H9 (cell line): ENCODE measurements at regions not wholly inside any gene's neighbourhood (a gene's known extent, or its start where the extent isn't known, plus 50 kb on each side); places are given as distances from the start of the nearest gene placed in this dataset.

Experiments used
- DNase-seq: peaks from one replicate; pipeline ENCODE4 v3.0.0-alpha.2; 2017
- H2AFZ ChIP-seq: one replicate; pipeline ENCODE4 v1.6.1; 2013; ENCODE audit warnings: mild to moderate bottlenecking, low read length, control low read depth, moderate library complexity
- H2AK5ac ChIP-seq: 2 replicates; pipeline ENCODE4 v1.6.1; 2013; ENCODE audit warnings: low read length, control low read depth, mixed read lengths; ENCODE audit not compliant: insufficient read length
- H2BK120ac ChIP-seq: one replicate; pipeline ENCODE4 v1.6.1; 2013; ENCODE audit warnings: low read depth, mild to moderate bottlenecking, low read length, control low read depth, inconsistent platforms; ENCODE audit not compliant: poor library complexity, severe bottlenecking
- H2BK12ac ChIP-seq: 2 replicates; pipeline ENCODE4 v1.6.1; 2013; ENCODE audit warnings: low read length, control low read depth, mixed read lengths, low read depth; ENCODE audit not compliant: insufficient read length
- H2BK15ac ChIP-seq: 2 replicates; pipeline ENCODE4 v1.6.1; 2013; ENCODE audit warnings: low read depth, low read length, control low read depth
- H2BK20ac ChIP-seq: one replicate; pipeline ENCODE4 v1.6.1; 2013; ENCODE audit warnings: low read depth, mild to moderate bottlenecking, low read length, control low read depth, inconsistent platforms; ENCODE audit not compliant: poor library complexity, severe bottlenecking
- H2BK5ac ChIP-seq: 2 replicates; pipeline ENCODE4 v1.6.1; 2013; ENCODE audit warnings: low read length, control low read depth, mixed read lengths; ENCODE audit not compliant: insufficient read length
- H3K14ac ChIP-seq: 2 replicates; pipeline ENCODE4 v1.6.1; 2013; ENCODE audit warnings: low read length, control low read depth; ENCODE audit not compliant: insufficient read depth
- H3K18ac ChIP-seq: 2 replicates; pipeline ENCODE4 v1.6.1; 2013; ENCODE audit warnings: low read depth, mild to moderate bottlenecking, mixed read lengths, low read length, control low read depth; ENCODE audit not compliant: insufficient read length
- H3K23ac ChIP-seq: 2 replicates; pipeline ENCODE4 v1.6.1; 2013; ENCODE audit warnings: low read length, control low read depth, mixed read lengths, low read depth; ENCODE audit not compliant: insufficient read length
- H3K23me2 ChIP-seq: 2 replicates; pipeline ENCODE4 v1.6.1; 2013; ENCODE audit warnings: low read depth, mild to moderate bottlenecking, mixed read lengths, low read length, control low read depth; ENCODE audit not compliant: insufficient read length, poor library complexity, severe bottlenecking
- H3K27ac ChIP-seq: 2 replicates; pipeline ENCODE4 v1.5.1; 2013; ENCODE audit warnings: low read length, control low read depth, mixed read lengths, low read depth; ENCODE audit not compliant: insufficient read length
- H3K27me3 ChIP-seq: 2 replicates; pipeline ENCODE4 v1.6.1; 2013; ENCODE audit warnings: low read length, control low read depth, inconsistent platforms; ENCODE audit not compliant: insufficient read depth
- H3K4ac ChIP-seq: 2 replicates; pipeline ENCODE4 v1.6.1; 2013; ENCODE audit warnings: low read depth, mild to moderate bottlenecking, control low read depth, inconsistent platforms, low read length, moderate library complexity
- H3K4me1 ChIP-seq: 2 replicates; pipeline ENCODE4 v1.6.1; 2013; ENCODE audit warnings: low read length, control low read depth, inconsistent platforms; ENCODE audit not compliant: insufficient read depth
- H3K4me2 ChIP-seq: 2 replicates; pipeline ENCODE4 v1.6.1; 2013; ENCODE audit warnings: low read length, control low read depth, mixed read lengths; ENCODE audit not compliant: insufficient read length, insufficient read depth
- H3K56ac ChIP-seq: 2 replicates; pipeline ENCODE4 v1.6.1; 2013; ENCODE audit warnings: low read depth, mild to moderate bottlenecking, mixed read lengths, low read length, control low read depth; ENCODE audit not compliant: insufficient read length
- H3K79me1 ChIP-seq: 2 replicates; pipeline ENCODE4 v1.6.1; 2013; ENCODE audit warnings: low read depth, mild to moderate bottlenecking, moderate library complexity, low read length, control low read depth, inconsistent platforms; ENCODE audit not compliant: insufficient read depth, poor library complexity, severe bottlenecking
- H3K79me2 ChIP-seq: 2 replicates; pipeline ENCODE4 v1.6.1; 2013; ENCODE audit warnings: low read length, control low read depth, inconsistent platforms; ENCODE audit not compliant: insufficient read depth
- H3K9ac ChIP-seq: 2 replicates; pipeline ENCODE4 v1.6.1; 2013; ENCODE audit warnings: low read length, control low read depth, mixed read lengths; ENCODE audit not compliant: insufficient read length; ENCODE audit errors: extremely low read depth
- H3K9me3 ChIP-seq: one replicate; pipeline ENCODE4 v1.6.1; 2013; ENCODE audit warnings: low read depth, low read length, inconsistent platforms; ENCODE audit not compliant: control insufficient read depth
- H3T11ph ChIP-seq: one replicate; pipeline ENCODE4 v1.6.1; 2013; ENCODE audit warnings: mild to moderate bottlenecking, low read length, control low read depth, inconsistent platforms
- H4K20me1 ChIP-seq: one replicate; pipeline ENCODE4 v1.6.1; 2013; ENCODE audit not compliant: control insufficient read depth, insufficient read length, insufficient read depth
- H4K5ac ChIP-seq: 2 replicates; pipeline ENCODE4 v1.6.1; 2013; ENCODE audit warnings: low read depth, mild to moderate bottlenecking, mixed read lengths, low read length, control low read depth; ENCODE audit not compliant: insufficient read length
- H4K8ac ChIP-seq: replicated peaks from 2 replicates; pipeline ENCODE4 v1.6.1; 2013; ENCODE audit warnings: low read length, control low read depth, mixed read lengths, low read depth; ENCODE audit not compliant: insufficient read length
- H4K91ac ChIP-seq: 2 replicates; pipeline ENCODE4 v1.6.1; 2013; ENCODE audit warnings: low read depth, mild to moderate bottlenecking, moderate library complexity, mixed read lengths, low read length, control low read depth; ENCODE audit not compliant: insufficient read length
- H3K27ac Mint-ChIP-seq, 3 experiments: 2 replicates in 2 of 3; 3 replicates in 1 of 3; pipeline ENCODE4 v1.8.0; 2020 to 2021; ENCODE audit warnings: mixed read lengths in 3 of 3, mild to moderate bottlenecking in 1 of 3, moderate library complexity in 1 of 3
- H3K27me3 Mint-ChIP-seq: 2 replicates; pipeline ENCODE4 v1.8.0; 2021; ENCODE audit warnings: low read depth, mild to moderate bottlenecking, moderate library complexity, mixed read lengths
- H3K36me3 Mint-ChIP-seq, 3 experiments: 2 replicates in 2 of 3; 3 replicates in 1 of 3; pipeline ENCODE4 v1.8.0; 2020 to 2021; ENCODE audit warnings: low read depth in 3 of 3, mixed read lengths in 3 of 3; ENCODE audit not compliant: insufficient read depth in 1 of 3
- H3K4me1 Mint-ChIP-seq, 2 experiments: 2 replicates each; pipeline ENCODE4 v1.8.0; 2020; ENCODE audit warnings: mixed read lengths in 2 of 2
- H3K4me3 Mint-ChIP-seq, 2 experiments: 2 replicates in 1 of 2; 3 replicates in 1 of 2; pipeline ENCODE4 v1.8.0; 2020 to 2021; ENCODE audit warnings: mild to moderate bottlenecking in 2 of 2, mixed read lengths in 2 of 2, moderate library complexity in 1 of 2
- H3K9me3 Mint-ChIP-seq, 2 experiments: 2 replicates in 1 of 2; 3 replicates in 1 of 2; pipeline ENCODE4 v1.8.0; 2020; ENCODE audit warnings: mild to moderate bottlenecking in 2 of 2, mixed read lengths in 2 of 2, moderate library complexity in 1 of 2
- WGBS: extraction: QIAGEN DNeasy Blood & Tissue Kit; methylation state at CpG from one replicate; pipeline ENCODE4 v1.1.7; 2013; ENCODE audit warnings: missing lambda C conversion rate, low lambda C conversion rate, mixed read lengths; ENCODE audit not compliant: insufficient read length; ENCODE audit errors: extremely low coverage; 5-methylcytosine and 5-hydroxymethylcytosine counted together
- TF ChIP-seq, protein P1 (sequence below): fragments of 200-600 bp; sonication (generic); conservative IDR thresholded peaks from 3 replicates; pipeline ENCODE4 v1.8.0; 2021; ENCODE audit warnings: antibody characterized with exemption, mild to moderate bottlenecking

DNA sequence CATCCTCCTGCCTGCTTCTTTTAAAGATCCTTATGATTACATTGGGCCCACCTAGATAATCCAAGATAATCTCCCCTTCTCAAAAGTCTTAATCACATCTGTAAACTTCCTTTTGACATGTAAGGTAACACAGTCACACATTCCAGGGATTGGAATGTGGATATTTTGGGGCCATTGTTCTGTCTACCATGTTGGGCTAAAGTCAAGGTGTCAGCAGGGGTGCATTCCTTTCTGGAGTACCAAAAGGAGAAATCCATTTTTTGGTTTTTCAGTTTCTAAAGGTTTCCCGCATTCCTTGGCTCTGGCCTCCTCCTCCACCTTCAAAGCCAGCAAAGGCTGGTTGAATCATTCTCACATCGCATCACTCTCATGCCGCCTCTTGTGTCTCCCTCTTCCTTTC lies 197.6 kb upstream of the NFE2L3 start:
- Histone ChIP-seq H3K27ac (no peak overlapping the region), H2AFZ (no peak overlapping the region), H3K79me2 (no peaks in the 10 kb centered on the region), H3K14ac (no peak overlapping the region), H3K23me2 (peaks cover 20% of the 10 kb centered on the region), H3K18ac (no peak overlapping the region), H3K9me3 (no peaks in the 10 kb centered on the region), H2BK20ac (no peak overlapping the region), H3T11ph (no peak overlapping the region), H2BK120ac (no peak overlapping the region), H3K23ac (no peak overlapping the region), H3K4me2 (no peak overlapping the region), H4K5ac (no peak overlapping the region), H2BK15ac (no peak overlapping the region), H3K56ac (no peak overlapping the region), H4K8ac (no peak overlapping the region), H3K9ac (no peak overlapping the region), H2BK5ac (no peak overlapping the region), H2AK5ac (no peak overlapping the region), H4K91ac (no peak overlapping the region), H3K79me1 (no peaks in the 10 kb centered on the region), H3K4ac (no peak overlapping the region), H3K4me1 (peaks cover 5% of the 10 kb centered on the region; the same call in 1 of the 2 replicates), H3K27me3 (no peaks in the 10 kb centered on the region), H4K20me1 (no peaks in the 10 kb centered on the region), H2BK12ac (no peak overlapping the region)
- H3K36me3 Mint-ChIP-seq = peaks cover 10 to 31% (median 10%) of the 10 kb centered on the region in 3 experiments
- peak overlapping the region; percentile 1 to 83 (median 15); a peak in 6 of 7 replicates for H3K27ac Mint-ChIP-seq
- TF ChIP-seq, protein P1, sequence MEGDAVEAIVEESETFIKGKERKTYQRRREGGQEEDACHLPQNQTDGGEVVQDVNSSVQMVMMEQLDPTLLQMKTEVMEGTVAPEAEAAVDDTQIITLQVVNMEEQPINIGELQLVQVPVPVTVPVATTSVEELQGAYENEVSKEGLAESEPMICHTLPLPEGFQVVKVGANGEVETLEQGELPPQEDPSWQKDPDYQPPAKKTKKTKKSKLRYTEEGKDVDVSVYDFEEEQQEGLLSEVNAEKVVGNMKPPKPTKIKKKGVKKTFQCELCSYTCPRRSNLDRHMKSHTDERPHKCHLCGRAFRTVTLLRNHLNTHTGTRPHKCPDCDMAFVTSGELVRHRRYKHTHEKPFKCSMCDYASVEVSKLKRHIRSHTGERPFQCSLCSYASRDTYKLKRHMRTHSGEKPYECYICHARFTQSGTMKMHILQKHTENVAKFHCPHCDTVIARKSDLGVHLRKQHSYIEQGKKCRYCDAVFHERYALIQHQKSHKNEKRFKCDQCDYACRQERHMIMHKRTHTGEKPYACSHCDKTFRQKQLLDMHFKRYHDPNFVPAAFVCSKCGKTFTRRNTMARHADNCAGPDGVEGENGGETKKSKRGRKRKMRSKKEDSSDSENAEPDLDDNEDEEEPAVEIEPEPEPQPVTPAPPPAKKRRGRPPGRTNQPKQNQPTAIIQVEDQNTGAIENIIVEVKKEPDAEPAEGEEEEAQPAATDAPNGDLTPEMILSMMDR = no peak
- H3K9me3 Mint-ChIP-seq = peaks cover 14 to 17% of the 10 kb centered on the region in 2 experiments
- no peaks in the 10 kb centered on the region; the same call in none of the 2 replicates for H3K27me3 Mint-ChIP-seq
- no peak for DNase-seq
- H3K4me1 Mint-ChIP-seq = peaks cover 31 to 40% of the 10 kb centered on the region in 2 experiments
- no CpG with 5 or more reads among the region's 3 CpGs for WGBS
- H3K4me3 Mint-ChIP-seq = no peak overlapping the region
